RWPE1 (cell line): ENCODE measurements at regions not wholly inside any gene's neighbourhood (a gene's known extent, or its start where the extent isn't known, plus 50 kb on each side); places are given as distances from the start of the nearest gene placed in this dataset.
A peak's percentile ranks its signal among the peaks of the same experiment; 100 is the strongest.

ENCODE experiments used
- CTCF ChIA-PET: fragments of 350-600 bp; sonication (Branson Sonifier 250); formaldehyde crosslinking; extraction: SDS; loops from one replicate; lab custom pipeline; 2021; lab: Yijun Ruan, JAX
- POLR2A ChIA-PET: fragments of 400-600 bp; formaldehyde crosslinking; extraction: SDS; loops from one replicate; lab custom pipeline; 2020; ENCODE audit warnings: antibody characterized with exemption; ENCODE audit not compliant: low non-redundant PET; lab: Yijun Ruan, JAX
- DNase-seq: peaks from one replicate; pipeline ENCODE4 v3.0.0; 2012; ENCODE audit warnings: low spot score
- H3K27ac ChIP-seq: fragments of 450-650 bp; 2 replicates; pipeline ENCODE4 v1.5.1; 2017
- CTCF ChIP-seq: fragments of 450-650 bp; conservative IDR thresholded peaks from 2 replicates; pipeline ENCODE4 v1.5.1; 2017; ENCODE audit warnings: low read depth, mild to moderate bottlenecking

- H3K27ac ChIP-seq = peak overlapping the region; percentile 64
- ChIA-PET CTCF (interaction anchor here (1.4 to 1.7 kb wide), 3 partner anchors 16 to 105 kb away, joined by 3 to 6 read pairs (median 6); no protein-coding TSS in a partner anchor), POLR2A (interaction anchor here (1.0 kb wide), 1 partner anchor 34 kb away, joined by 3 read pairs; no protein-coding TSS in a partner anchor)
- no peak for DNase-seq
- no peak for TF ChIP-seq CTCF
These were observed 77.7 kb downstream of the ARF6 start for GRCh38 chr14:49970474-49971147.

DNA sequence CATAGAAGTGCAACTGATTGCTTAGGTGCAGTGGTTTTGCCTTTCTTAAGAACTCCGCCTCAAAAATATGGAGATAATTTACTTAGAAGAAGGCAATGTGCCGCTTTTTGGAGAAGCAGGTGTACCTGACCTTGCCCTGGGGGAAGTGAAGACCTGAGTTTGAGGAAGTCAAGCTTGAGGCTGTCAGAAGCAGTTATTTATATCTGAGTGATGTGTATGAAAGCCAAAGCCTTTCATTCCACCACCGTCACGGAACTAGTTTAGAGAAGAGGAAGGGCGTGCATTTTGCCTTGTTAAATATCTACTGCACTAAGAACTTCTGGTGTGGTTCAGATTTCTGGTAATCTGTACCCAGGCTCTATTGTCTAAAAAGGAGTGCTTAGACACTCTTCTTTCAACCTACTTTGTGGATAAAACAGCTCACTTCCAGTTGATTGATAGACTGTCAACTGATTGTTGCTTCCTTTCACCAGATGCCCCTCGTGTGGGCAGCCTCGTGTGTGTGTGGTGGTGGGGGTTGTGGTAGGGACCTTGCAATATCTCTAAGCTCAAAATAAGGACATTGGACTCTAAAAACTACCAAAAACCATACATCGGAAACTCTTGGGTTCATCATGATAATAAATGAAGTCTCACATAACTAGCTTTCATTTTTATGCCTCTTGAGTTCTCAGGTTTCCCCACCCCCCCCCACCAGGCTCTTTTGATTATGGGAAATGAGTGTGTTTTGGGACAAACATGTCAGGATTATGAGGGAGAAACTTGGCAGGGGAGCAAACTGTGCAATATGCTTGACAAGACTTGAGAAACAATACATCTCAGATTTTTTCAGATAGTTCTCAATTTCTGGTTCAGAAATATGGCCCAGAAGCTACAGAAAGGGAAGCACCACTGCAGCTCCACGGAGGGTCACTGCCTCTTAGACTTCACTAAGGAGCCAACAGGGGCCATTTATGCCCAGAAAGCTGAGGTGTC is 78.6 kb downstream of the ARF6 start:
- peak overlapping the region; percentile 90; the same call in 1 of the 2 replicates for H3K27ac ChIP-seq
- DNase-seq = no peak
- ChIA-PET CTCF (interaction anchor here (1.4 to 1.7 kb wide), 3 partner anchors 17 to 106 kb away, joined by 3 to 6 read pairs (median 6); no protein-coding TSS in a partner anchor), POLR2A (interaction anchor here (1.0 kb wide), 1 partner anchor 33 kb away, joined by 3 read pairs; no protein-coding TSS in a partner anchor)
- TF ChIP-seq CTCF = no peak

DNA sequence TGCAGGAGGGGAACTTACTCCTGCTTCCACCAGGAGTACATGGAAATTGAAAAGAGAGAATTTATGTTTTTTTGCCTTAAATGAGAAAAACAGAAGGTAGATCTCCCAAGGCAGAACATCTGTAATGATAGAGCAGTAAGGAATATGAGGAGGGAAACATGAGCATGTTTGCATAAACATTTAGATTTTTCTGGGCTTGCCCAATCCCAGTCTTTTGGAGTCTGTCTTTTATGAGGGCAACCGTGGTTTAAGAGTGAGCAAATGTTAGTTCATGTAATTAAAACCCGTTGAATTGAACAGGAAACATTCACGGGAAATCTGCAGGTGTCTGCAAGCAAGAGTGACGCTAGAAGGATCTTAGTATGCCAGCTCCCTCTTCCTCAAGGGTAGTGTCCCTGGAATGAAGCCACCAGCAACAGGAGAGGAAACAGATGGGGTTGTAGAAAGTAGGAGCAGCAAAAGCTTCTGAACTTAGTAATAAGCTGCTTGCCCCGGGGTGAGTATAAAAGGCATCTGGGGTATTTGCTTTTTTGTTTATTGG is 79.3 kb downstream of the ARF6 start:
- POLR2A ChIA-PET = no interaction called here
- no peak for DNase-seq
- TF ChIP-seq CTCF = no peak
- CTCF ChIA-PET = interaction anchor here (0.7 to 1.4 kb wide), 2 partner anchors 104 to 106 kb away, joined by 3 to 6 read pairs; no protein-coding TSS in a partner anchor
- peak overlapping the region; percentile 90 for H3K27ac ChIP-seq

DNA sequence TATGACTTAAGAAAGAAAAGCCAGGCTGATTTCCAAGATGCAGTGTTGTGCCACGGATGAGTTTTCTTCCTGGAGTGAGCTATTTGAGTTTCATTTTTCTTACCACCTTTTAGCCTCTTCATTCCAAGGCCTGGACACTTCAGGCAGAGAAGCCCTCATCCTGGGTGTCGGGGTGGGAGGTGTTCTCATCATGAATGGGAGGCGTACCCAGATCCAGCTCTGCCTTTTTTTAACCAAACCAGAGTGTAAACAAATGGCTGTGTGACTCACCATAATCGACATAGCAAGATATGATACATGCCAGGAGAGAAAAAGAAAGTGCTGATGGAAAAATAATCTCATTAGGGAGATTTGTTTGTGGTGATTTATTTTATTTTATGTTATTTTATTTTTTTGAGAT is 79.9 kb downstream of the ARF6 start:
- no peak for TF ChIP-seq CTCF
- peak; percentile 80 for DNase-seq
- H3K27ac ChIP-seq = peak overlapping the region; percentile 90
- CTCF ChIA-PET = interaction anchor here (0.7 kb wide), 1 partner anchor 104 kb away, joined by 3 read pairs; no protein-coding TSS in a partner anchor
- POLR2A ChIA-PET = no interaction called here

GRCh38 chr14:49975276-49975675 is 82.4 kb downstream of the ARF6 start:
- ChIA-PET POLR2A (no interaction called here), CTCF (no interaction called here)
- peak; percentile 62 for DNase-seq
- TF ChIP-seq CTCF = no peak
- H3K27ac ChIP-seq = peak overlapping the region; percentile 90; the same call in 1 of the 2 replicates
